HL-60 (cell line): ENCODE measurements at regions not wholly inside any gene's neighbourhood (a gene's known extent, or its start where the extent isn't known, plus 50 kb on each side); places are given as distances from the start of the nearest gene placed in this dataset.

Experiments used
- CTCF ChIP-seq: IDR thresholded peaks from one replicate; pipeline ENCODE4 v1.5.1; 2011; ENCODE audit warnings: low read length, control low read depth, inconsistent platforms; ENCODE audit not compliant: insufficient read depth
- GABPA ChIP-seq: IDR thresholded peaks from 2 replicates; pipeline ENCODE4 v1.6.1; 2012; ENCODE audit warnings: low read depth
- POLR2AphosphoS5 ChIP-seq: IDR thresholded peaks from 2 replicates; pipeline ENCODE4 v1.6.1; 2012; ENCODE audit warnings: low read depth
- REST ChIP-seq: IDR thresholded peaks from 2 replicates; pipeline ENCODE4 v1.6.1; 2012; ENCODE audit warnings: low read depth; ENCODE audit not compliant: insufficient replicate concordance

GRCh38 chr1:100631015-100631551 lies 88.5 kb upstream of the VCAM1 start:
- TF ChIP-seq CTCF (no peak), GABPA (no peak), POLR2AphosphoS5 (peak; percentile 47; the same call in 1 of the 2 replicates), REST (no peak)
